ENCODE measurements at regions not wholly inside any gene's neighbourhood (a gene's known extent, or its start where the extent isn't known, plus 50 kb on each side); places are given as distances from the start of the nearest gene placed in this dataset.

GRCh38 chr10:130636313-130636930 is 500.2 kb downstream of the GLRX3 start:
- DNase-seq, result no peak

DNA sequence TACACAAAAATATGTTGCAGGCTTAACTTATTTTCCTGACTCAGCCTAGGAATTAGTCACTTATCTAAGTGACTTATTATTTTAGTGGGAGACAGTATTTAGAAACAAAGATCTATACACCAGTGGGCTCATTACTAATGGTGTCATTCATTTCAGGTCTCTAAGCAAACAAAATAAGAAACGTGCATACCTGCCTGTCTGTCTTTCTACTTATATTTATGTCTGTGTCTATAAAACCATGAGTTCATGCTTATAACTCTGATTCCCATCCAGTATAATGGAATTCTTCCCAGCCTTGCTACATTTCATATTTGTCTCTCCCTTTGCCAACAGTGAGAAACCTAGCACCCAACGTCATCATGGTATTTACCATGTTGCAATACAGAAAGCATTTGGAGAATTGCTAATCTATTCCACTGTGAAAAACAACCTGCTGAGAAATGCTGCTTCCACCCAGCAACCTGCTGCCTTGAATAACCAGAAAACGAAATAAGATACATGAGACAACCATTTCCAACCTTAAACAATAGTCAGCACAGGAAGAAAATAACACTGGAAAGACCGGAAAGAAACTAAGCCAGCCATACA is 501.0 kb downstream of the GLRX3 start:
- no peak for DNase-seq

- DNase-seq, result no peak
These were observed 502.8 kb downstream of the GLRX3 start for GRCh38 chr10:130638991-130639390.

GRCh38 chr10:130642926-130643325 is 506.7 kb downstream of the GLRX3 start:
- no peak for DNase-seq

- DNase-seq, result no peak
These were observed 511.1 kb downstream of the GLRX3 start for GRCh38 chr10:130647341-130647740.

DNA sequence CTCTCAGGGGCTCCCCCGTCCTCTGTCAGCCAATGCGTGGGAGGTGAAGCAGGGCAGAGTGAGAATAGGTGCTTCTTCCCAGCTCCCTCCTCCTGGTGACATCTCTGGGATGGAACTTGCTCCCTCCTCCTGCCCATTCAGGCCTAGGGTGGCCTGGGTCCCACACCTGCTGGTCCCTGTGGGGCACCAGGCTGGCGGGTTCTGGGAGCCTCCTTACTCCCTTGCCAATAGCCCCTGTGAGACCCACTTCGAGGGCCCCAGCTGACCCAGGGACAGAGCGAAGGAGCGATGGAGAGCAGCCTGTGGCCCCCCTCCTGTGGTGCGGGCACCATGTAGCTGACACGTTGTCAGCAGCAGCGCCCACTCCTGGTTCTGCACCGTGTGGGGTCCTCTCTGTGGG is 512.6 kb downstream of the GLRX3 start:
- DNase-seq, result no peak

DNA sequence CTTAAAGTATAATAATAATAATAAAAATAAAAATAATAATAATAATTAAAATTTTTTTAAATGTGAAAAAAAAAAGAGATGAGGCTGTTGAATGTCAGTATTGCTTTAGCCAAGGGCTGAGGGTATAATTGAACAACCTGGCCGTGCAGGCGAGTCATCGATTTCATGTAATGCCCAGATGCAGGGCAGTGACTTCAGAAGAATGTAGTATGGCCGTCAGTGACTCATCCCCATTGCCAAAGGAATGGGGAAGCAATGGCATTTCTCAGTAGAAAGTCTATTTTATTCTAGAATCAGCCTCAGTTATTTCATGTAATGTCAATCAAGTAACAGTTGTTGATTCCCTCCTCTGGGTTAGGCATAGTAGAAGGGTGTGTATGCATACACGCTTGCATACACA is 516.4 kb downstream of the GLRX3 start:
- no peak for DNase-seq

GRCh38 chr10:130652964-130653578 is 516.9 kb downstream of the GLRX3 start:
- no peak for DNase-seq

- DNase-seq, result no peak
These were observed 518.5 kb downstream of the GLRX3 start for GRCh38 chr10:130654726-130655125.

GRCh38 chr10:130655313-130656186 is 519.4 kb downstream of the GLRX3 start:
- DNase-seq, result no peak

DNA sequence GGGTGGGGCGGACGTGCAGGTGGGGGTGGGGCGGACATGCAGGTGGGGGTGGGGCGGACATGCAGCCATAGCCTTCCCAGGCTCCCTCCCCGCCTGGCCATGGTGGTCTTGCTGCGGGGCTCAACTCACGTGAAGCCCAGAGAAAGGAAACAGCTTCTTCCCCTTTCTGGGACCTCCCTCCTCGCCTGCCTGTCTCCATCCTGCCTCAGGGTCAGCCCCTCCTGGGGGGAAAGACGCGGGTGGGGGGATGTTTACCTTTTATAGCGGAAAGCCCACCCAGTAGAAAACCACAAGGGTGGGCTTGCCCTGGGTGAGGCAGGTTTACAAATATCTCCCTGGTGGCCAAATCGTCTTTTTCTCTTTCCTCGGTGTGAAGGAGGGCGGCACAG is 520.0 kb downstream of the GLRX3 start:
- no peak for DNase-seq

DNA sequence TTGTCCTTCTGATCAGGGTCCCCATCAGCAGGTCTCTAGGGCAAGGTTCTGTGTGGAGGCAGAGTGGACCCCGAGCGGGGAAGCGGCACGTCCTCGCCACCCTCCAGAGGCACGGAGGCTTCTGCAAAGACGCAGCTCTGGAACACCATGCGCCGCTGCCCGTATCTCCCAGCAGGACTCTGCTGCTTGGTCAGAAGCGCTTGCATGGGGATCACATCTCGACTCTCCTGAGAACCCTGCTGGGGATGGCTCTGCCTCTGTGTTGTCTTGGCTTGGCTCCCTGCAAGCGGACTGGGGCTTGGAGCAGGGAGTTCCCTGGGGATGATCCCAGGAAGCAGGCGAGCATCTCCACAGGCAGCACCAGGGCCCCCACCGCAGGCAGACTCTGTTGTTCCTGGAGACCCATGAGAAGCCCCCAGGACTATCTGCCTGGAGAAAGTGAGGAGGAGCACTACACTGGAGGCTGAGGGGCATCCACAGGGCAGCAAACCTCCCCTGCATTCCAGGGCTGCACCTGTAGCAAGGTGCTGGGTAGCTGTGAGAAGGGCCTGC is 520.5 kb downstream of the GLRX3 start:
- no peak for DNase-seq

- no peak for DNase-seq
These were observed 522.6 kb downstream of the GLRX3 start for GRCh38 chr10:130658687-130659290.

DNA sequence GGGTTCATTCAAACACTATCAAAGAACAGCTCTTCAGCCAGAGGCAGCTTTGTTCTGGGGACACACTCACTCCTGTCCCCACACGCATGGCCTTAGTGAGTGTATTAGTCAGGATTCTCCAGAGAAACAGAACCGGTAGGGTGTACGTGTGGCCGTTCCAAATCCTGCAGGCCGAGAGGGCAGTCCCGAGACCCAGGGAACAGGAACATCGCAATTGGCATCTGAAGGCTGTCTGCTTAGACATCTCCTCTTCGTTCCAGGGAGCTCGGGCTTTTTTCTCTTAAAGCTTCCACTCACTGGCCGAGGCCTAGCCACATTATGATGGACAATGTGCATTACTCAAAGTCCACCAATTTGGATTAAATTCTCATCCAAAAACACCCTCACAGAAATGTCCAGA is 523.3 kb downstream of the GLRX3 start:
- DNase-seq, result no peak

DNA sequence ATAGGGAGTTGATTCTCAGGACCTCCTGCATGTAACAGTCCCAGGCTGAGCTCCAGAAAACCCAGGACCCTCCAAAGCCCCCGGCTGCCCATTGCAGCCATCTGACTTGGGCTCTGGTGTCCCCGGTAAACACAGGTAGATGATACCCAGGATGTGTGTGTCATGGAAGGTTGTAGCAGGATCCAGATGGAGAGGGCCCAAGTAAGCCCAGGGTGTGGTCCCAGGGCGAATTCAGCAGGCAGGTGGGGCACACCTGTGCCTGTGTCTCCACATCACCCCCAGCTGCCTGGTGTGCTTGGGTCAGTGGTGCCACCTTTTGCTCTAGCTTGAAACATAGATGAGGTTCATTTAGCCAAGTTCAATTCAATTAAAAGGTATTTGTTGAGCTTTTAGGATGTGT is 524.1 kb downstream of the GLRX3 start:
- DNase-seq, result no peak

DNA sequence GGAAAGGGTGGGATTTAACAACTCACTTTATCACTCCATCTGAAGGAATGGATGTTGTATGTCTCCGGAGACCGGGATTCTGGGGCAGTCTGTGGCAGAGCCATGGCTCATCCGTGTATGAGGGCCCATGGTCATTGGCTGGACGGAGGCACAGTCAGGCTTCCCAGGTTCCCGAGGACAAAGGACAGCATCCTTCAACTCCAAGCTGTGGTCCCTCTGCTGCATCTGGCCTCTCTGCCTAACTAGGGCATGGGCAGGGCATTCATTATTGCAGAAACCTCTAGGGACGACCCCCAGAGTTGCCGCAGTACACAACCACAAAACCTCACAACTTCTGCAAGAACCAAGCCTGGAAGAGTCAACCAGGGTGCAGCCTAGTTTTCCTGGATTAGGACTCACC is 525.2 kb downstream of the GLRX3 start:
- no peak for DNase-seq

- DNase-seq, result no peak
These were observed 526.6 kb downstream of the GLRX3 start for GRCh38 chr10:130662775-130663174.

GRCh38 chr10:130664526-130664925 is 528.3 kb downstream of the GLRX3 start:
- DNase-seq, result no peak

- no peak for DNase-seq
These were observed 530.0 kb downstream of the GLRX3 start for GRCh38 chr10:130666215-130666614.

DNA sequence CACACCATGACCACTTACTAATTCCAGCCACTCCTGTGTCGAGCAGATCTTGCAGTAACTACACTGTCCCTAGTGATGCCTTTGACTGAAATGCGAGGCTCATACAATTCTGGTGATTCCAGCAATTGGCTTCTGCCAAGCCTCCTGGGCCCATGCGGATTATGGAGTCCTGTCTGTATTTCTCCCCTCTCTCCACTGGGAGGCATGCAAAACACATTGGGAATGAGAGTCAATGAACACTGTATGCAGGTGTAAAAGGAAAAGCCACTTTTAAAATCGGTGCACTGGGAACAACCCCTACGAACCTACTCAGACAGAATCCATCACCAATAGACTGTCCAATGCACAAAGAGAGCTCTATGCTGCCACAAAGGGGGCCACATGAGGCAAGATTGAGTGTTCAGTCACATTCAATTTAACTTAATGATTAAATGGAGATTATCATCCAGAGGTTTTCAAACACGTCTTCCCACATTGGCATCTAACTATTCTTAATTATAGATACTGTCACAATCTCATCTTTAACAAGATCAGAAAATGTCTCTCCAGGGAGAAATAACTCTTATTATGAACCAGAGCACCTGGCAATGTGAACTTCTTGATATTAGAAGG is 550.6 kb downstream of the GLRX3 start:
- DNase-seq, result no peak

DNA sequence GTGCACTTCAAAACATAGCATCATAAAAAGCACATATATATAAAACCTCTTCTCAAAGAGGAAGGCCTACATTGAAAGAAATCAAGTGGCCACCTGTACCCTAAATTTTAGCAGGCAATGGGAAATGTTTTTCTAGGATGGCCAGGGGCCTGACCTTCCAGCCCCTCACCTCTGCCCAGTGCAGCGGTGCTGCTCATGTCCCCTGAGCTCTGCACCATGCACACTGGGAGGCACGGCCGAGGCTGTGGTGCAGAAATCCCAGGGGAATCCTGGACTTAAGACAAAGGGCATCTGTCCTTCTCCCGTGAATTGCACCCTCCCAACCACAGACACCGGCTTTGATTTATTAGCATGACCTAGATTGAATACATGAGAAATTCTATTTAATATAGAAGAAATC is 551.4 kb downstream of the GLRX3 start:
- DNase-seq, result no peak

Measured in COR-L47 (cell line).